Endothelial cell of umbilical vein (primary cell): ENCODE measurements at regions not wholly inside any gene's neighbourhood (a gene's known extent, or its start where the extent isn't known, plus 50 kb on each side); places are given as distances from the start of the nearest gene placed in this dataset.
"Not testable (repeated sequence)": the region's sequence is repeated elsewhere in the genome, so short reads cannot be mapped to it uniquely, and the experiment has no call there.

Source experiments
- BruUV-seq: library from RNA; stranded (reverse); fragments of 400-500 nt; replicated peaks from 2 replicates; lab custom pipeline; 2021; lab: Mats Ljungman, UMichigan
- CTCF ChIA-PET: fragments of 300-600, 350-600 bp; sonication (Branson Sonifier 250); formaldehyde crosslinking; loops from one replicate; lab custom pipeline; 2021; ENCODE audit warnings: antibody characterized with exemption, inconsistent platforms; lab: Charles Lee
- POLR2A ChIA-PET: fragments of 300-600, 350-600 bp; sonication (Branson Sonifier 250); formaldehyde crosslinking; loops from one replicate; lab custom pipeline; 2021; ENCODE audit warnings: antibody characterized with exemption, inconsistent platforms; lab: Charles Lee
- DNase-seq: peaks from one replicate; pipeline ENCODE4 v3.0.0-alpha.2; 2011; ENCODE audit warnings: low read depth, low spot score
- FAIRE-seq: peaks from 2 replicates; lab custom pipeline; 2011; peaks lifted over from hg19 to GRCh38; lab: Jason Lieb, UNC
- H2AFZ ChIP-seq: 2 replicates; pipeline ENCODE4 v1.6.0; 2012; ENCODE audit warnings: low read depth, low read length, control low read depth, inconsistent platforms
- H3K27ac ChIP-seq: 2 replicates; pipeline ENCODE4 v1.5.1; 2011; ENCODE audit warnings: low read depth, mild to moderate bottlenecking, control low read depth, low read length, moderate library complexity; ENCODE audit not compliant: insufficient read depth
- H3K27me3 ChIP-seq, 2 experiments: 2 replicates each; pipeline versions ENCODE4 v1.6.0 to v1.6.1; 2011; ENCODE audit warnings: low read length in 2 of 2, mixed read lengths in 1 of 2; ENCODE audit not compliant: control insufficient read depth in 2 of 2, insufficient read depth in 2 of 2
- H3K36me3 ChIP-seq, 2 experiments: 2 replicates in 1 of 2; 3 replicates in 1 of 2; pipeline ENCODE4 v1.5.1; 2011; ENCODE audit warnings: low read length in 2 of 2, mild to moderate bottlenecking in 1 of 2, moderate library complexity in 1 of 2; ENCODE audit not compliant: control insufficient read depth in 2 of 2, insufficient read depth in 2 of 2; ENCODE audit errors: extremely low read depth in 1 of 2
- H3K4me1 ChIP-seq: 3 replicates; pipeline ENCODE4 v1.5.1; 2011; ENCODE audit warnings: mild to moderate bottlenecking, low read length; ENCODE audit not compliant: control insufficient read depth, insufficient read depth; ENCODE audit errors: extremely low read depth
- H3K4me2 ChIP-seq: 2 replicates; pipeline ENCODE4 v1.6.1; 2011; ENCODE audit warnings: low read length, control low read depth, mixed read lengths; ENCODE audit not compliant: insufficient read depth
- H3K4me3 ChIP-seq, 3 experiments: fragments of 200-600 bp in 1 of 3; sonication (generic), shearing (Covaris generic) in 1 of 3; replicated peaks in 1 of 3; 2 replicates each; pipeline ENCODE4 v1.5.1; 2011 to 2016; ENCODE audit warnings: control low read depth in 3 of 3, low read length in 3 of 3, mild to moderate bottlenecking in 2 of 3, inconsistent platforms in 1 of 3, low read depth in 1 of 3, moderate library complexity in 1 of 3; ENCODE audit not compliant: insufficient read depth in 1 of 3
- H3K79me2 ChIP-seq: 2 replicates; pipeline ENCODE4 v1.6.0; 2012; ENCODE audit warnings: low read length, inconsistent platforms; ENCODE audit not compliant: control insufficient read depth, insufficient read depth
- H3K9ac ChIP-seq: replicated peaks from 2 replicates; pipeline ENCODE3; 2011; ENCODE audit warnings: low read length, control low read depth; ENCODE audit not compliant: insufficient read depth; ENCODE audit errors: extremely low read depth
- H3K9me1 ChIP-seq: replicated peaks from 3 replicates; pipeline ENCODE4 v1.6.0; 2011; ENCODE audit warnings: mild to moderate bottlenecking, low read length; ENCODE audit not compliant: control insufficient read depth, insufficient read depth; ENCODE audit errors: extremely low read depth
- H3K9me3 ChIP-seq: replicated peaks from 2 replicates; pipeline ENCODE4 v1.5.1; 2012; ENCODE audit warnings: low read length, inconsistent platforms; ENCODE audit not compliant: control insufficient read depth, insufficient read depth
- H4K20me1 ChIP-seq: replicated peaks from 2 replicates; pipeline ENCODE3; 2011; ENCODE audit warnings: mild to moderate bottlenecking, low read length; ENCODE audit not compliant: control insufficient read depth, insufficient read depth; ENCODE audit errors: extremely low read depth
- CTCF ChIP-seq, 2 donors: IDR thresholded peaks; 1 replicate in 1 of 2; 2 replicates in 1 of 2; pipeline ENCODE4 v1.5.1; 2011; ENCODE audit warnings: low read length in 2 of 2, mild to moderate bottlenecking in 2 of 2, moderate library complexity in 2 of 2, control low read depth in 1 of 2, inconsistent platforms in 1 of 2, low read depth in 1 of 2; ENCODE audit not compliant: insufficient read depth in 1 of 2; ENCODE audit errors: extremely low read depth in 1 of 2
- FOS ChIP-seq: IDR thresholded peaks from 2 replicates; pipeline ENCODE4 v1.6.1; 2011; ENCODE audit warnings: mild to moderate bottlenecking, low read length, moderate library complexity, borderline replicate concordance; ENCODE audit not compliant: insufficient read depth
- GATA2 ChIP-seq: IDR thresholded peaks from 2 replicates; pipeline ENCODE4 v1.7.0; 2011; ENCODE audit warnings: low read depth, mild to moderate bottlenecking, moderate library complexity, mixed read lengths, low read length; ENCODE audit not compliant: insufficient read length, insufficient read depth
- JUN ChIP-seq: IDR thresholded peaks from 2 replicates; pipeline ENCODE4 v1.6.1; 2011; ENCODE audit warnings: borderline replicate concordance, low read depth; ENCODE audit not compliant: insufficient read length, insufficient read depth
- MAX ChIP-seq: IDR thresholded peaks from 2 replicates; pipeline ENCODE4 v1.6.1; 2011; ENCODE audit not compliant: insufficient read depth, insufficient read length
- MYC ChIP-seq: IDR thresholded peaks from one replicate; pipeline ENCODE4 v1.6.1; 2011; ENCODE audit warnings: mild to moderate bottlenecking, low read depth, low read length
- POLR2A ChIP-seq: IDR thresholded peaks from 2 replicates; pipeline ENCODE4 v1.6.1; 2012; ENCODE audit warnings: low read depth, mild to moderate bottlenecking, control low read depth, low read length
- POLR2AphosphoS5 ChIP-seq: IDR thresholded peaks from 2 replicates; pipeline ENCODE4 v1.6.1; 2012; ENCODE audit warnings: low read depth, mild to moderate bottlenecking, control low read depth, low read length, moderate library complexity; ENCODE audit not compliant: insufficient read depth
- dilution Hi-C: fragments of 300-500 bp; cut with MboI; formaldehyde crosslinking; loops from one replicate; pipeline ENCODE4 v1.15.0; 2019; ENCODE audit warnings: low sequenced_read_pairs; ENCODE audit not compliant: extremely low pct_ligation_motif_present
- intact Hi-C: fragments of 100-400 bp; cut with micrococcal nuclease; formaldehyde crosslinking; loops from one replicate; pipeline ENCODE4 v1.10.0; 2022

- peak overlapping the region; percentile 79 for H3K4me2 ChIP-seq
- CTCF ChIA-PET, result interaction anchor here (0.8 to 2.4 kb wide), 14 partner anchors 10 to 830 kb away, joined by 3 to 14 read pairs (median 3); no protein-coding TSS in a partner anchor
- dilution Hi-C loops (no loop called here), intact Hi-C loops (loop anchor here (1.0 to 10.0 kb wide), 3 partner anchors 37 to 432 kb away; no protein-coding TSS in a partner anchor)
- no peaks in the 10 kb centered on the region for H4K20me1 ChIP-seq
- peak overlapping the region; percentile 1 for H2AFZ ChIP-seq
- POLR2A ChIA-PET, result no interaction called here
- no peaks in the 10 kb centered on the region for H3K36me3 ChIP-seq
- H3K27me3 ChIP-seq, result no peaks in the 10 kb centered on the region
- H3K9ac ChIP-seq, result peak overlapping the region; percentile 62
- no peaks in the 10 kb centered on the region for H3K9me3 ChIP-seq
- no peaks in the 10 kb centered on the region for H3K79me2 ChIP-seq
- peak overlapping the region in 1 of 3 experiments; percentile 21 for H3K4me3 ChIP-seq
- TF ChIP-seq JUN (peak; percentile 67), FOS (peak; percentile 34), MAX (no peak), POLR2A (no peak), POLR2AphosphoS5 (peak; percentile 33), GATA2 (no peak), MYC (no peak), CTCF (IDR thresholded peaks at IDR 0.05; ENCODE audit: extremely low read depth in 1 of 2, insufficient read depth in 1 of 2, low read depth in 1 of 2, low read length in 2 of 2) (no peak)
- DNase-seq, result peak; percentile 87
- peak; percentile 70 for FAIRE-seq
- H3K27ac ChIP-seq, result peak overlapping the region; percentile 88
- H3K9me1 ChIP-seq, result no peaks in the 10 kb centered on the region
- H3K4me1 ChIP-seq, result peaks cover 21% of the 10 kb centered on the region
- BruUV-seq, result no TSS peak
Observed at GRCh38 chr6:74568861-74569260, 637.0 kb downstream of the COL12A1 start.

- H3K4me3 ChIP-seq, H3K36me3 ChIP-seq, H3K27ac ChIP-seq, FAIRE-seq, BruUV-seq, H3K4me2 ChIP-seq, H3K27me3 ChIP-seq, DNase-seq, H3K79me2 ChIP-seq, dilution Hi-C loops, POLR2A ChIA-PET, H3K9me1 ChIP-seq, H3K9me3 ChIP-seq, H4K20me1 ChIP-seq, H3K9ac ChIP-seq, H2AFZ ChIP-seq: not testable (repeated sequence)
- CTCF ChIA-PET, result interaction anchor here (1.1 to 2.4 kb wide), 2 partner anchors 635 to 829 kb away, joined by 3 to 14 read pairs; no protein-coding TSS in a partner anchor
- peaks cover 21% of the 10 kb centered on the region for H3K4me1 ChIP-seq
- intact Hi-C loops, result loop anchor here (5.0 to 10.0 kb wide), 2 partner anchors 313 to 431 kb away; no protein-coding TSS in a partner anchor
Observed at GRCh38 chr6:74567923-74568290, 637.9 kb downstream of the COL12A1 start.
